ENCODE measurements at regions not wholly inside any gene's neighbourhood (a gene's known extent, or its start where the extent isn't known, plus 50 kb on each side); places are given as distances from the start of the nearest gene placed in this dataset.

DNA sequence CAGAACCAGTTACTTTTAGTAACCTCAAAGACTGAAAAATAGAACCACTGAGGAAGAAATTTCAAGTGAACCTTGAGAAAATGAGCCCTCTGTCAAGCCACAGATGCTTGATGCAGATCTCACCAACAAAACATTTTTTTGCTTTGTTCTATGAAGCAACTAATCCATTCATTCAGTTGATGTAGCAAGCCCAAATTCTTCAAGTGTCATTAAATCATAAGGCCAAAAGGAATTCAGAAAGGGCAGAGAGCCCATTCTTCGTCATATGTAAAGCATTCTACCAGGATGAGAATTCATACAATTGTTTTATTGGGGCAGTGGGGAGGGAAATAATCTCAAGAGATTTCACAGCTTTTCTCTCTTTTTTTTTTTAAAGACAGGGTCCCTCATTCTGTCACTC lies 218.0 kb upstream of the RGS6 start:
- ATAC-seq (no peak), DNase-seq (ENCODE audit: low spot score) (no peak)
- TF ChIP-seq, protein P1, sequence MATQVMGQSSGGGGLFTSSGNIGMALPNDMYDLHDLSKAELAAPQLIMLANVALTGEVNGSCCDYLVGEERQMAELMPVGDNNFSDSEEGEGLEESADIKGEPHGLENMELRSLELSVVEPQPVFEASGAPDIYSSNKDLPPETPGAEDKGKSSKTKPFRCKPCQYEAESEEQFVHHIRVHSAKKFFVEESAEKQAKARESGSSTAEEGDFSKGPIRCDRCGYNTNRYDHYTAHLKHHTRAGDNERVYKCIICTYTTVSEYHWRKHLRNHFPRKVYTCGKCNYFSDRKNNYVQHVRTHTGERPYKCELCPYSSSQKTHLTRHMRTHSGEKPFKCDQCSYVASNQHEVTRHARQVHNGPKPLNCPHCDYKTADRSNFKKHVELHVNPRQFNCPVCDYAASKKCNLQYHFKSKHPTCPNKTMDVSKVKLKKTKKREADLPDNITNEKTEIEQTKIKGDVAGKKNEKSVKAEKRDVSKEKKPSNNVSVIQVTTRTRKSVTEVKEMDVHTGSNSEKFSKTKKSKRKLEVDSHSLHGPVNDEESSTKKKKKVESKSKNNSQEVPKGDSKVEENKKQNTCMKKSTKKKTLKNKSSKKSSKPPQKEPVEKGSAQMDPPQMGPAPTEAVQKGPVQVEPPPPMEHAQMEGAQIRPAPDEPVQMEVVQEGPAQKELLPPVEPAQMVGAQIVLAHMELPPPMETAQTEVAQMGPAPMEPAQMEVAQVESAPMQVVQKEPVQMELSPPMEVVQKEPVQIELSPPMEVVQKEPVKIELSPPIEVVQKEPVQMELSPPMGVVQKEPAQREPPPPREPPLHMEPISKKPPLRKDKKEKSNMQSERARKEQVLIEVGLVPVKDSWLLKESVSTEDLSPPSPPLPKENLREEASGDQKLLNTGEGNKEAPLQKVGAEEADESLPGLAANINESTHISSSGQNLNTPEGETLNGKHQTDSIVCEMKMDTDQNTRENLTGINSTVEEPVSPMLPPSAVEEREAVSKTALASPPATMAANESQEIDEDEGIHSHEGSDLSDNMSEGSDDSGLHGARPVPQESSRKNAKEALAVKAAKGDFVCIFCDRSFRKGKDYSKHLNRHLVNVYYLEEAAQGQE (IDR thresholded peaks at IDR 0.05; ENCODE audit: unreplicated experiment): no peak
- no peak for TF ChIP-seq CTCF (conservative IDR thresholded peaks at IDR 0.05; ENCODE audit: low read depth in 2 of 2)
- no peak for TF ChIP-seq EZH2 (IDR thresholded peaks at IDR 0.05; ENCODE audit: low read depth, unreplicated experiment)
- no peak for TF ChIP-seq STAT1 (IDR thresholded peaks at IDR 0.05; ENCODE audit: unreplicated experiment)
- no peak for TF ChIP-seq ZNF331 (CRISPR knock-in tag; IDR thresholded peaks at IDR 0.05; ENCODE audit: low read depth)
- TF ChIP-seq POLR2AphosphoS5 (IDR thresholded peaks at IDR 0.05; ENCODE audit: low read depth): no peak
- TF ChIP-seq ZNF462 (CRISPR knock-in tag; IDR thresholded peaks at IDR 0.05): no peak
- TF ChIP-seq JUNB (IDR thresholded peaks at IDR 0.05; ENCODE audit: unreplicated experiment): no peak
- TF ChIP-seq ZNF114 (CRISPR knock-in tag; IDR thresholded peaks at IDR 0.05): no peak
- no peak for TF ChIP-seq ETS1 (IDR thresholded peaks at IDR 0.05)
- no peak for TF ChIP-seq NANOG (IDR thresholded peaks at IDR 0.05; ENCODE audit: borderline replicate concordance)
- no peak for TF ChIP-seq EZH2phosphoT487 (IDR thresholded peaks at IDR 0.05; ENCODE audit: unreplicated experiment)
- TF ChIP-seq CREB1 (CRISPR knock-in tag; IDR thresholded peaks at IDR 0.05; ENCODE audit: low read depth): no peak
- H3K4me2 ChIP-seq: no peak overlapping the region
- no peaks in the 10 kb centered on the region for H3K36me3 ChIP-seq (ENCODE audit: insufficient read depth)
- H4K20me1 ChIP-seq (replicated peaks; ENCODE audit: insufficient read depth): no peaks in the 10 kb centered on the region; the same call in 1 of the 2 replicates
- Mint-ChIP-seq H3K4me3 (no peak overlapping the region), H3K4me1 (peaks cover 5% of the 10 kb centered on the region), H3K27me3 (ENCODE audit: insufficient read depth, low read depth, poor library complexity) (no peaks in the 10 kb centered on the region), H3K9me3 (no peaks in the 10 kb centered on the region), H3K36me3 (ENCODE audit: low read depth) (peaks cover 21% of the 10 kb centered on the region; the same call in 2 of the 3 replicates), H3K27ac (no peak overlapping the region)
- H3K4me1 ChIP-seq (ENCODE audit: insufficient read depth): peaks cover 10% of the 10 kb centered on the region
- H3K9me2 ChIP-seq (ENCODE audit: insufficient read depth): no peaks in the 10 kb centered on the region
- no peaks in the 10 kb centered on the region for H3F3A ChIP-seq (replicated peaks; ENCODE audit: low read depth)
- no peaks in the 10 kb centered on the region for H3K79me2 ChIP-seq (replicated peaks; ENCODE audit: insufficient read depth)
- no peaks in the 10 kb centered on the region for H3K27me3 ChIP-seq (ENCODE audit: insufficient read depth)
- no peak overlapping the region for H3K27ac ChIP-seq (ENCODE audit: low read depth)
- H2AFZ ChIP-seq: no peak overlapping the region
- H3K4me3 ChIP-seq: no peak overlapping the region

All from GM23338 (cell line).